Common myeloid progenitor, CD34-positive (primary cell): ENCODE measurements at regions not wholly inside any gene's neighbourhood (a gene's known extent, or its start where the extent isn't known, plus 50 kb on each side); places are given as distances from the start of the nearest gene placed in this dataset.

Experiments used
- CTCF ChIA-PET: fragments of 350-600 bp; sonication (Branson Sonifier 250); formaldehyde crosslinking; loops from one replicate; lab custom pipeline; 2021; ENCODE audit warnings: antibody characterized with exemption; lab: Charles Lee
- POLR2A ChIA-PET: fragments of 350-600 bp; sonication (Branson Sonifier 250); formaldehyde crosslinking; loops from one replicate; lab custom pipeline; 2021; ENCODE audit warnings: antibody characterized with exemption; lab: Charles Lee
- DNase-seq, 3 donors: peaks; one replicate each; pipeline versions ENCODE4 v3.0.0 to v3.0.0-alpha.2; 2013
- H3K27ac ChIP-seq, 2 experiments: 1 replicate in 1 of 2; 2 replicates in 1 of 2; pipeline ENCODE4 v1.7.0; 2013; ENCODE audit warnings: inconsistent platforms in 2 of 2, low read length in 2 of 2, mild to moderate bottlenecking in 2 of 2, low read depth in 1 of 2, moderate library complexity in 1 of 2; ENCODE audit not compliant: severe bottlenecking in 2 of 2, insufficient read depth in 1 of 2, poor library complexity in 1 of 2
- H3K27me3 ChIP-seq, 5 experiments: replicated peaks in 2 of 5; 1 replicate in 3 of 5; 2 replicates in 2 of 5; pipeline versions ENCODE4 v1.6.1 to v1.7.0; 2013; ENCODE audit warnings: low read length in 4 of 5, mild to moderate bottlenecking in 2 of 5, moderate library complexity in 2 of 5, inconsistent platforms in 1 of 5; ENCODE audit not compliant: insufficient read depth in 5 of 5, control insufficient read depth in 4 of 5
- H3K36me3 ChIP-seq, 4 experiments: 1 replicate in 2 of 4; 2 replicates in 2 of 4; pipeline versions ENCODE4 v1.6.1 to v1.7.0; 2013; ENCODE audit warnings: low read length in 3 of 4, control low read depth in 1 of 4, mild to moderate bottlenecking in 1 of 4; ENCODE audit not compliant: control insufficient read depth in 4 of 4, insufficient read depth in 4 of 4
- H3K4me1 ChIP-seq, 4 experiments: 1 replicate in 3 of 4; 2 replicates in 1 of 4; pipeline versions ENCODE4 v1.6.1 to v1.7.1; 2013; ENCODE audit warnings: low read length in 3 of 4, mild to moderate bottlenecking in 3 of 4, control low read depth in 1 of 4, inconsistent platforms in 1 of 4, moderate library complexity in 1 of 4; ENCODE audit not compliant: control insufficient read depth in 4 of 4, insufficient read depth in 4 of 4; ENCODE audit errors: control extremely low read depth in 1 of 4
- H3K4me3 ChIP-seq, 7 experiments: 1 replicate in 4 of 7; 2 replicates in 3 of 7; pipeline versions ENCODE4 v1.5.1 to v1.7.0; 2013; ENCODE audit warnings: mild to moderate bottlenecking in 7 of 7, low read length in 6 of 7, moderate library complexity in 6 of 7, inconsistent platforms in 2 of 7, low read depth in 2 of 7, control low read depth in 1 of 7; ENCODE audit not compliant: insufficient read depth in 4 of 7, control insufficient read depth in 1 of 7; ENCODE audit errors: extremely low read depth in 1 of 7
- H3K9me3 ChIP-seq, 5 experiments: 1 replicate in 4 of 5; 2 replicates in 1 of 5; pipeline versions ENCODE4 v1.6.1 to v1.7.1; 2013; ENCODE audit warnings: low read length in 4 of 5, mild to moderate bottlenecking in 2 of 5, inconsistent platforms in 1 of 5, low read depth in 1 of 5, moderate library complexity in 1 of 5; ENCODE audit not compliant: control insufficient read depth in 4 of 5, insufficient read depth in 2 of 5; ENCODE audit errors: control extremely low read depth in 1 of 5
- WGBS: methylation state at CpG from one replicate; pipeline ENCODE4 v1.1.5; 2013; ENCODE audit not compliant: insufficient coverage; 5-methylcytosine and 5-hydroxymethylcytosine counted together

GRCh38 chr5:77157732-77158532 lies 52.5 kb upstream of the PDE8B start:
- Histone ChIP-seq H3K36me3 (no peaks in the 10 kb centered on the region), H3K4me1 (no peaks in the 10 kb centered on the region), H3K27me3 (no peaks in the 10 kb centered on the region), H3K9me3 (peaks cover 0 to 3% (median 0%) of the 10 kb centered on the region in 5 experiments), H3K27ac (no peak overlapping the region), H3K4me3 (no peak overlapping the region)
- 69% methylated on average over 5 of the region's 5 CpGs for WGBS
- POLR2A ChIA-PET: interaction anchor here (0.6 kb wide), 1 partner anchor 165 kb away, joined by 8 read pairs; no protein-coding TSS in a partner anchor
- DNase-seq: no peak
- CTCF ChIA-PET: no interaction called here

DNA sequence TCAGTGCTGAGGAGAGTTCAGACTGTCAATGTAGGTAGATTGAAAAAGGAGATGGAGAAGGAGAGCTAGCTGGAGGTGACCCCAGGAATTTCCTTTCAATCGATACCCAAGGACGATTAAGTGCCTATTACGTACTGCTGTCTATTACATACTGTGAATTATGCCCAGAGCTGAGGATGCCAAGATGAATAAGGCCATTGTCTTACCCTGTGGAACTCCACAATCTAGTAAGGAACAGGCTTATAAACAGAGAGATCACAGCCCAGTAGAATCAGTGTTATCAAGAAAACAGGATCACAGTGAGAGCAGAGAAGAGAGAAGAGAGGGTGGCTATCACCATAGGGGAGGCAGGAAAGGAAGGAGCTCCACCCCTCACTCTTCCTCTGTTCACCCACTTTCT lies 54.1 kb upstream of the PDE8B start:
- no peak for DNase-seq
- POLR2A ChIA-PET: no interaction called here
- no peak overlapping the region for H3K27ac ChIP-seq

DNA sequence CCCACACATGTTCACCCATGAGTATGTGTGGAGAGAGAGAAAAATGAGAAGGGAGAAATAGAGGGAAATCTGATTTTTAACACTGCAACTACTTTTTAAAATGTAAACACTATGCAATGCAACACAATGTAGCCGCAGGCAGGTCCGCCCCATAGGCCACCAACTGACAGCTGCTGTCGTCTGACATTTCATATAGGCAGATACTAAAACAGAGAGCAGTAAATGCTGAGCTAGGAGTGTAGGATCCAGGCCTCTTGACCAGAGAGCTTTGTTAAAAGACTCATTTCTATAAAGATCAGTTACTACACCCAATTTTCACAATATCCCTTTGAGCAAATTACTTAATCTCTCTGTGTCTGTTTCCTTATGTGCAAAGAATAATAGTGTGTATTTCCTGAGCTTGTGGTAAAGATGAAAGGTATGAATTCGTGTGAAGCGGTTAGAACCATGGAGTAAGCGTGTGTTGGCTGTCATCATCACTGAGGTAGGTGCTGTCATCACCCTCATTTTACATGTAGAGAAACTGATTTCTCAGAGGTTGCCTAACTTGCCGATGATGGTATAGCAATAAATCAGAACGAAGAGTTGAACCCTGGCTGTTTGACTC lies 55.2 kb upstream of the PDE8B start:
- Histone ChIP-seq H3K4me1 (no peaks in the 10 kb centered on the region), H3K27me3 (no peaks in the 10 kb centered on the region), H3K4me3 (no peak overlapping the region), H3K9me3 (no peaks in the 10 kb centered on the region), H3K27ac (no peak overlapping the region), H3K36me3 (peaks cover 0 to 3% (median 0%) of the 10 kb centered on the region in 4 experiments)
- ChIA-PET POLR2A (no interaction called here), CTCF (interaction anchor here (1.5 kb wide), 1 partner anchor 8 kb away, joined by 5 read pairs; no protein-coding TSS in a partner anchor)
- no peak for DNase-seq
- WGBS: 96% methylated on average over 7 of the region's 8 CpGs

More for the DNA sequence above, 54.1 kb upstream of the PDE8B start:
- CTCF ChIA-PET: interaction anchor here (1.5 kb wide), 1 partner anchor 9 kb away, joined by 5 read pairs; no protein-coding TSS in a partner anchor
- no peaks in the 10 kb centered on the region for H3K27me3 ChIP-seq
- H3K36me3 ChIP-seq: peaks cover 0 to 3% (median 0%) of the 10 kb centered on the region in 4 experiments
- H3K4me3 ChIP-seq: no peak overlapping the region
- no peaks in the 10 kb centered on the region for H3K4me1 ChIP-seq
- WGBS: 93% methylated on average over 3 of the region's 3 CpGs
- H3K9me3 ChIP-seq: peaks cover 0 to 2% (median 0%) of the 10 kb centered on the region in 5 experiments

- 93% methylated on average over 4 of the region's 8 CpGs for WGBS
- no peaks in the 10 kb centered on the region for H3K9me3 ChIP-seq
- no peak overlapping the region for H3K4me3 ChIP-seq
- H3K4me1 ChIP-seq: no peaks in the 10 kb centered on the region
- no peaks in the 10 kb centered on the region for H3K27me3 ChIP-seq
- peaks cover 0 to 3% (median 0%) of the 10 kb centered on the region in 4 experiments for H3K36me3 ChIP-seq
- CTCF ChIA-PET: no interaction called here
- POLR2A ChIA-PET: no interaction called here
- no peak for DNase-seq
- H3K27ac ChIP-seq: no peak overlapping the region
Measured at GRCh38 chr5:77152441-77152840, 58.0 kb upstream of the PDE8B start.

DNA sequence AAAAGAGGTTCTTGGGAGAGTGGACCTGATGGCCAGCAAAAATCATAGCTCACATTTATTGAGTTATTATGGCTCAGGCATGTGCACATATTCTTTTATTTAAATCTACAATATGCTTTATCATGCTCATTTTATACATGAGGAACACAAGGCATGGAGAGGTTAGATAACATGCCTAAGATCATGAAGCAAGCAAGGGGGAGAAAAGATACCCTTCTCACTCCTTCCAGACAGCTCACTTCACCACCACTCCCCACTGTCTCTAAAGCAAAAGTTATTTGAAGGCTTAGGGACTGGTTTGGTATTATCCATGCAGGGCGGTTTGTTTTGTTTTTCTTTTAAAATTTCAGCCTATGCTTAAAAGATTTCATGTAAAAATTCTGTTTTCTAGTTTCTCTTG lies 59.0 kb upstream of the PDE8B start:
- POLR2A ChIA-PET: no interaction called here
- WGBS: no CpG with 5 or more reads among the region's 1 CpG
- Histone ChIP-seq H3K27ac (no peak overlapping the region), H3K9me3 (no peaks in the 10 kb centered on the region), H3K27me3 (no peaks in the 10 kb centered on the region), H3K4me3 (no peak overlapping the region), H3K4me1 (peaks cover 0 to 7% (median 2%) of the 10 kb centered on the region in 4 experiments), H3K36me3 (peaks cover 0 to 3% (median 0%) of the 10 kb centered on the region in 4 experiments)
- CTCF ChIA-PET: interaction anchor here (0.6 kb wide), 1 partner anchor 88 kb away, joined by 3 read pairs; no protein-coding TSS in a partner anchor
- peak in 2 of 3 donors; percentile 18 to 46 for DNase-seq

DNA sequence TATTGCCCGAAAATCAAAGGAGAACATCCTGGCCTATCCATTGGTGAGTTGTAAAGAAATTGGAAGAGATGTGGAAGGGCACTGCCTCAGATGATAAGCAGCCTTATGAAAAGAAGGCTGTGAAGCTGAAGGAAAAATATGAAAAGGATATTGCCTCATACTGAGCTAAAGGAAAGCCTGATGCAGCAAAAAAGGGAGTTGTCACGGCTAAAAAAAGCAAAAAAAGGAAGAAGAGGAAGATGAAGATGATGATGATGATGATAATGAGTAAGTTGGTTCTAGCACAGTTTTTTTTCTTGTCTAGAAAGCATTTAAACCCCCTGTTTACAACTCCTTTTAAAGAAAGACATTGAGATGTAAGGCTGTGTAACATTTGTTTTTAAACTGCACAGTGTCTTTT lies 59.8 kb upstream of the ZBED3 start:
- 50% methylated on average over 2 of the region's 2 CpGs for WGBS
- peak in 2 of 3 donors; percentile 22 to 37 for DNase-seq
- ChIA-PET CTCF (interaction anchor here (0.7 to 2.2 kb wide), 6 partner anchors 9 to 484 kb away, joined by 3 to 6 read pairs (median 4); no protein-coding TSS in a partner anchor), POLR2A (no interaction called here)
- Histone ChIP-seq H3K4me1 (peaks cover 0 to 7% (median 3%) of the 10 kb centered on the region in 4 experiments), H3K4me3 (no peak overlapping the region), H3K36me3 (peaks cover 0 to under 1% (median 0%) of the 10 kb centered on the region in 4 experiments), H3K27me3 (no peaks in the 10 kb centered on the region), H3K9me3 (no peaks in the 10 kb centered on the region), H3K27ac (no peak overlapping the region)
